ELF-1 (cell line): ENCODE measurements at regions not wholly inside any gene's neighbourhood (a gene's known extent, or its start where the extent isn't known, plus 50 kb on each side); places are given as distances from the start of the nearest gene placed in this dataset.
"Not testable (repeated sequence)": the region's sequence is repeated elsewhere in the genome, so short reads cannot be mapped to it uniquely, and the experiment has no call there.

Experiments
- DNase-seq: peaks from one replicate; pipeline ENCODE4 v3.0.0-alpha.2; 2016; ENCODE audit warnings: low read depth, low spot score

GRCh38 chr14:97073622-97074021, 276.4 kb downstream of the VRK1 start:
- DNase-seq = no peak

- no peak for DNase-seq
These were observed 277.3 kb downstream of the VRK1 start for GRCh38 chr14:97074456-97074855.

- DNase-seq = no peak
These were observed 277.7 kb downstream of the VRK1 start for GRCh38 chr14:97074856-97075255.

- peak; percentile 34 for DNase-seq
These were observed 280.1 kb downstream of the VRK1 start for GRCh38 chr14:97077253-97077653.

- DNase-seq = no peak
These were observed 280.5 kb downstream of the VRK1 start for GRCh38 chr14:97077687-97078086.

- DNase-seq = no peak
These were observed 283.8 kb downstream of the VRK1 start for GRCh38 chr14:97080991-97081390.

- peak; percentile 39 for DNase-seq
These were observed 298.1 kb downstream of the VRK1 start for GRCh38 chr14:97095269-97095668.

GRCh38 chr14:97097296-97097695, 300.1 kb downstream of the VRK1 start:
- DNase-seq = no peak

GRCh38 chr14:97100306-97100705, 303.1 kb downstream of the VRK1 start:
- DNase-seq = no peak

- DNase-seq = no peak
These were observed 304.4 kb downstream of the VRK1 start for GRCh38 chr14:97101561-97101960.

GRCh38 chr14:97104029-97104428, 306.8 kb downstream of the VRK1 start:
- no peak for DNase-seq

- DNase-seq = no peak
These were observed 309.0 kb downstream of the VRK1 start for GRCh38 chr14:97106166-97106565.

- no peak for DNase-seq
These were observed 309.4 kb downstream of the VRK1 start for GRCh38 chr14:97106609-97107008.

GRCh38 chr14:97107080-97107479, 309.9 kb downstream of the VRK1 start:
- no peak for DNase-seq

- DNase-seq = no peak
These were observed 310.6 kb downstream of the VRK1 start for GRCh38 chr14:97107760-97108159.

- no peak for DNase-seq
These were observed 312.1 kb downstream of the VRK1 start for GRCh38 chr14:97109234-97109633.

GRCh38 chr14:97113339-97113738, 316.2 kb downstream of the VRK1 start:
- DNase-seq = no peak

- DNase-seq = no peak
These were observed 319.4 kb downstream of the VRK1 start for GRCh38 chr14:97116546-97116945.

GRCh38 chr14:97117693-97118092, 320.5 kb downstream of the VRK1 start:
- no peak for DNase-seq

GRCh38 chr14:97120204-97120603, 323.0 kb downstream of the VRK1 start:
- DNase-seq = no peak

GRCh38 chr14:97120611-97121031, 323.4 kb downstream of the VRK1 start:
- DNase-seq = no peak

- no peak for DNase-seq
These were observed 332.5 kb downstream of the VRK1 start for GRCh38 chr14:97129639-97130038.

- not testable (repeated sequence) for DNase-seq
These were observed 338.7 kb downstream of the VRK1 start for GRCh38 chr14:97135847-97136246.

GRCh38 chr14:97137705-97138104, 340.5 kb downstream of the VRK1 start:
- no peak for DNase-seq

GRCh38 chr14:97138801-97139200, 341.6 kb downstream of the VRK1 start:
- peak; percentile 16 for DNase-seq
